ENCODE measurements at regions not wholly inside any gene's neighbourhood (a gene's known extent, or its start where the extent isn't known, plus 50 kb on each side); places are given as distances from the start of the nearest gene placed in this dataset.

DNA sequence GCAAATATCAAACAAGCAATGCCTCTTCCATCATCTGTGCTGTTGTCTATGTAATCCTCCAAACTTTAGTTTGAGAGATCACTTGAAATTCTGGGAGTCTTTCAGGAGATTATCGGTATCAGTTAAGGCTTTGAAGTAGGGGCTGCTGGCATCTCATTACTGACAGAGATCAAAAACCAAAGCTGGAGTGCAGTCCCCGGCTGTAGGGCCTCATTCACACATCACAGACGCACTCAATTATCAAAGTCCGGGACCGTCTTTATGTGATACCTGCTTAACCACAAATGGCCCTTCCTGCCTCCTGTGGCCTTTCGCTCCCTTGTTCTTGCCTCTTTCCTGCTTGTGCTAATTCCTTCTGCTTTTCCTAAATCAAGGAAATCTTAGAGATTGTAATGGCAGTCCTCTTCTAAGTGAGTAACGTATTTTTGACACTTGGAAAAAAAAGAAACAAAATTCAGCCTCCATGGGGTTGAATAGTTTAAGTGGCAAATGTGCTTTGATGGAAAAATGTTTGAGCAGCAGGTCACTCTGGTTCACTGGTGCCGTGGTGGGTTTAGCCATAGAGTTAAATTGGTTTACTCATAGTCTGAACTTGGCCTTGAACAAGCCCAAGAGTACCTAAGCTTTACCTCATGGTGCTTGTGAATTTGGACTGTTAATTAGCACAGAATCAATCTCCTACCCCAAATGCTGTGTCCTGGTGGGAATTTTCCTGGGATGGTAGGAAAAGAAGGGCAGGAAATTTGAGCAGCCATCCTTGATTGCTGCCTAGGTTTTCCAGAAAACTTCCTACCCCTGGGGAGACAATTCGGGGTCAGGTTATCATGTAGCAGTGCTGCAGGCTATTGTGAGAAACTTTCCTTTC is 178.9 kb upstream of the LYZL1 start:
- TF ChIP-seq YY1 (IDR thresholded peaks at IDR 0.05; ENCODE audit: insufficient read depth, insufficient read length) (no peak), ZNF274 (IDR thresholded peaks at IDR 0.05; ENCODE audit: low read depth, low read length) (no peak), SUZ12 (IDR thresholded peaks at IDR 0.05; ENCODE audit: extremely low read depth, insufficient read depth, insufficient read length) (no peak)
